Nephron progenitor cell (in vitro differentiated cells): ENCODE measurements at regions not wholly inside any gene's neighbourhood (a gene's known extent, or its start where the extent isn't known, plus 50 kb on each side); places are given as distances from the start of the nearest gene placed in this dataset.

Experiments used
- DNase-seq: peaks from one replicate; pipeline ENCODE4 v3.0.0; 2021
- H3K27ac Mint-ChIP-seq: 2 replicates; pipeline ENCODE4 v1.8.0; 2021; ENCODE audit warnings: mild to moderate bottlenecking, moderate library complexity, mixed read lengths
- H3K27me3 Mint-ChIP-seq: 2 replicates; pipeline ENCODE4 v1.8.0; 2021; ENCODE audit warnings: mild to moderate bottlenecking, low read depth, mixed read lengths; ENCODE audit not compliant: poor library complexity
- H3K36me3 Mint-ChIP-seq: 2 replicates; pipeline ENCODE4 v1.8.0; 2021; ENCODE audit warnings: low read depth, mixed read lengths
- H3K4me1 Mint-ChIP-seq: 2 replicates; pipeline ENCODE4 v1.8.0; 2021; ENCODE audit warnings: mixed read lengths
- H3K4me3 Mint-ChIP-seq: 2 replicates; pipeline ENCODE4 v1.8.0; 2021; ENCODE audit warnings: mild to moderate bottlenecking, moderate library complexity, mixed read lengths
- H3K9me3 Mint-ChIP-seq: 2 replicates; pipeline ENCODE4 v1.8.0; 2021; ENCODE audit warnings: mild to moderate bottlenecking, moderate library complexity, mixed read lengths
- TF ChIP-seq, protein P1 (sequence below): fragments of 200-600 bp; sonication (generic); IDR thresholded peaks from 2 replicates; pipeline ENCODE4 v1.5.0; 2021; ENCODE audit warnings: antibody characterized with exemption

DNA sequence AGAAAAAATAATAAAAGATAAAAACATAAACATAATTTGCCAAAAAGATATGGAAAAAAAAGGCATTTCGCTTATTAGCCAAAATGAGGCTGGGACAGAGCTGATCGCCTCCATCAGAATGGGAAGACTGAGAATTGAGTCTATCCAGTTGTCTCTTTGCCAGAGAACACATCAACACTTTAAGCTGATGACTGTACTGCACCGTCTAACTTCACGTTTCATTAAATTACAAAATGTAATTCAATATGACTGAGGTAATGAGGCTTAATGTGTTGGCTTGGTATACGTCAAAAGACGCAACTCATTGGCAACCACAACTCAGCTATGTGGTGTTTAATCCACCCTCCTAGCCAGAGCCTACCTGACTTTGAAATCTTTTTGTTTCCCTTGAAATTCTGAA is 462.7 kb upstream of the CD180 start:
- Mint-ChIP-seq H3K27ac (no peak overlapping the region), H3K27me3 (no peaks in the 10 kb centered on the region), H3K4me3 (no peak overlapping the region), H3K4me1 (no peaks in the 10 kb centered on the region), H3K9me3 (peaks cover 27% of the 10 kb centered on the region), H3K36me3 (peaks cover 23% of the 10 kb centered on the region)
- TF ChIP-seq, protein P1, sequence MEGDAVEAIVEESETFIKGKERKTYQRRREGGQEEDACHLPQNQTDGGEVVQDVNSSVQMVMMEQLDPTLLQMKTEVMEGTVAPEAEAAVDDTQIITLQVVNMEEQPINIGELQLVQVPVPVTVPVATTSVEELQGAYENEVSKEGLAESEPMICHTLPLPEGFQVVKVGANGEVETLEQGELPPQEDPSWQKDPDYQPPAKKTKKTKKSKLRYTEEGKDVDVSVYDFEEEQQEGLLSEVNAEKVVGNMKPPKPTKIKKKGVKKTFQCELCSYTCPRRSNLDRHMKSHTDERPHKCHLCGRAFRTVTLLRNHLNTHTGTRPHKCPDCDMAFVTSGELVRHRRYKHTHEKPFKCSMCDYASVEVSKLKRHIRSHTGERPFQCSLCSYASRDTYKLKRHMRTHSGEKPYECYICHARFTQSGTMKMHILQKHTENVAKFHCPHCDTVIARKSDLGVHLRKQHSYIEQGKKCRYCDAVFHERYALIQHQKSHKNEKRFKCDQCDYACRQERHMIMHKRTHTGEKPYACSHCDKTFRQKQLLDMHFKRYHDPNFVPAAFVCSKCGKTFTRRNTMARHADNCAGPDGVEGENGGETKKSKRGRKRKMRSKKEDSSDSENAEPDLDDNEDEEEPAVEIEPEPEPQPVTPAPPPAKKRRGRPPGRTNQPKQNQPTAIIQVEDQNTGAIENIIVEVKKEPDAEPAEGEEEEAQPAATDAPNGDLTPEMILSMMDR, result no peak
- DNase-seq, result no peak

DNA sequence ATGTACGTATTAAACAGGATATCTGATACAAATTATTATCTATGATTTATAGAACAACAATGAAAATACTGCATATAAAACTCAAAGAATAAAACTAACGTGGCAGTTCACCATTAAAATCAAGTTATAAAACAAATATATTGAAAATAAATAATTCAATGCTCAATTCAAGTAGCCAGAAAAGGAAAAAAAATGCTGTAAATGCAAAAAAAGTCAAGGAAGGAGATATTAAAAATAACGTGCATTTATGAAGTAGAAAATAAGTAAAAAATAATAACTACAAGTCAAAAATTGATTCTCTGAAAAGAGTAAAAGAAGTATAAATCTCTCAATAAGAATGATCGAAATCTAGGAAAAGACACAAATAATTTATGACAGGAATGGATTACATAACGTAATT is 460.5 kb upstream of the CD180 start:
- peaks cover 4% of the 10 kb centered on the region for H3K4me1 Mint-ChIP-seq
- no peak for DNase-seq
- no peak overlapping the region for H3K4me3 Mint-ChIP-seq
- H3K27ac Mint-ChIP-seq, result no peak overlapping the region
- H3K27me3 Mint-ChIP-seq, result no peaks in the 10 kb centered on the region
- TF ChIP-seq, protein P1, result no peak
- peaks cover 8% of the 10 kb centered on the region for H3K36me3 Mint-ChIP-seq
- peaks cover 8% of the 10 kb centered on the region for H3K9me3 Mint-ChIP-seq

DNA sequence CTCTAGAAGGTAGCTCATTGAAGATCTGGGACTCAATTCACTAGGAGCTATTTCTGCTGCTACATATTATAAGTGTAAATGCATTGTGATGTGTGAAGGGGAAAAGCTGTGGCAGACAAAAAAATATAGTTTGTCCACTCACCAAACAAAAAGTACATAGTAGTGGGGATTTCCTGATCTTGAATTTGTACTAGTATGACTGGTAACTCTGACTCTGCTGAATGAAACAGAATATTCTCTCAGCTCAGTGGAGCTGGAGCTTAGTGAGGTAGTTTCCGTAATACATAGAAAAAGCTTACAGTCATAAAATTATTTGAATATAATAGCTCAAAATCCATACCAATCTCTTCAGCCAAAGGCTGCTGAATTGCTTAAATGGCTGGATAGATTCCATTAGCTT is 455.6 kb upstream of the CD180 start:
- Mint-ChIP-seq H3K9me3 (no peaks in the 10 kb centered on the region), H3K4me3 (no peak overlapping the region), H3K36me3 (no peaks in the 10 kb centered on the region), H3K4me1 (peaks cover 19% of the 10 kb centered on the region), H3K27ac (no peak overlapping the region), H3K27me3 (no peaks in the 10 kb centered on the region)
- TF ChIP-seq, protein P1, result no peak
- DNase-seq, result no peak

DNA sequence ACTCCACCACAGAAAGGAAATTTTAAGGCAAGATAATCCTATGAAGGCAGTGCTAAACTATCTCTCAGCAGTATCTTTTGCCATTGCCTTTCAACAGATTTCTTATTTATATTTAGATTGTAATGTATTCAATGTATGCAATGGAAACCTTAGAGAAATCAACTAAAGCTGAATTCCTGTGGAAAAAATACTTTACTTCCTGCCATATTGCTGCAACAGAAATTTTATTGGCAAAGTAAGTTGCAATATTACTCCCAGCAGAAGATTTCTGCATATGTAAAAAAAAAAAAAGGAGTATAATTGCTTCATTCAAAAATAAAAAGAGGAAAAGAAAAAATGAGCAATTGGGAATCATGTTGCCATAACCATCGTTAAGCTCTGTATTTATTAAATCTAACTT is 454.6 kb upstream of the CD180 start:
- TF ChIP-seq, protein P1, result no peak
- Mint-ChIP-seq H3K4me3 (no peak overlapping the region), H3K27ac (no peak overlapping the region), H3K36me3 (no peaks in the 10 kb centered on the region), H3K27me3 (no peaks in the 10 kb centered on the region), H3K9me3 (peaks cover 2% of the 10 kb centered on the region), H3K4me1 (peaks cover 19% of the 10 kb centered on the region)
- no peak for DNase-seq

DNA sequence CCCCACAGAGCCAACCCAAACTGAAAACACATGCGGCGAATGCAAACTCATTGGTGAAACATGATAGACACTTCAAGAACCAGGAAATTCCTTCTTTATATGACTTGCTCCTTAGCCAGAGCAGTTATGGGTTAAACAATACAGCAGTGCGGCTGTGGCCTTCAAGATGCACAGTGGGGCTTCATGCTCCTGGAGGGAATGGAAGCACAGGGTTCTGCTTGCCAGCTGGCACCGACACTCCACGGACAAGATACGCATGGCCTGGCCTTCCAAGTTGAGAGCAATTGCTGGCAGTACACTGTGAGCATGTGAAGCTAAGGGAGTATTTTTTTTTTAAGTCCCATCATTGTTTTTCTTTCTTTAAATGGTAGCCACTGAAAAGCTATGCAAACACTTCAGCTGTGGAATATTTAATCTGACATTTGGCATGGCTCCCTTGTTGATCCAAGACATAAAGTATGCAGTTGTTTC is 451.6 kb upstream of the CD180 start:
- Mint-ChIP-seq H3K9me3 (peaks cover 23% of the 10 kb centered on the region), H3K27me3 (peaks cover 3% of the 10 kb centered on the region), H3K4me1 (peaks cover 19% of the 10 kb centered on the region), H3K36me3 (peaks cover 13% of the 10 kb centered on the region), H3K27ac (no peak overlapping the region), H3K4me3 (no peak overlapping the region)
- DNase-seq, result no peak
- TF ChIP-seq, protein P1, result no peak

DNA sequence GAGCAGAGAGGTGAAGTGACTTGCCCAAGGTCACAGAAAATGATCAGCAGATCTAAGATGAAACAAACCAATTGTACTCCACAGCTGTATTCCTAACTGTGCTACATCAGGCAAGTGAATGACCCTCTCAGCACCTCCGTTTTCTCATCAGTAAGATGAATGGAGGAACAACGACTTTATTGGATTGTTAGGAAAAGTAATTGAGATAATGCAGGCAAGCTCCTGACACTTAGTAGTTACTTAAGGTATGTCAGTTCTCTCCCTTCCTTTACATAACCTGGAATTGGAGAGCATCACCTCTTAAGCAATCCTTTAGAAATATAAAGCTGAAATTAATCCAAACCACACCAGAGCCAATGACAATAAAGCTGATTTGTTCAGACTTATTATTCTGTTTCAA is 451.2 kb upstream of the CD180 start:
- H3K4me3 Mint-ChIP-seq, result no peak overlapping the region
- H3K36me3 Mint-ChIP-seq, result peaks cover 13% of the 10 kb centered on the region
- peaks cover 3% of the 10 kb centered on the region for H3K27me3 Mint-ChIP-seq
- TF ChIP-seq, protein P1, result no peak
- H3K4me1 Mint-ChIP-seq, result peaks cover 18% of the 10 kb centered on the region
- H3K9me3 Mint-ChIP-seq, result peaks cover 23% of the 10 kb centered on the region
- DNase-seq, result no peak
- H3K27ac Mint-ChIP-seq, result no peak overlapping the region
